22Rv1 (cell line): ENCODE measurements at regions not wholly inside any gene's neighbourhood (a gene's known extent, or its start where the extent isn't known, plus 50 kb on each side); places are given as distances from the start of the nearest gene placed in this dataset.

Experiments
- H3K27ac ChIP-seq: fragments of 450-650 bp; 2 replicates; pipeline ENCODE4 v1.5.1; 2017
- CTCF ChIP-seq: fragments of 450-650 bp; IDR thresholded peaks from 2 replicates; pipeline ENCODE4 v1.5.1; 2017; ENCODE audit warnings: mild to moderate bottlenecking
- ZFX ChIP-seq: fragments of 450-650 bp; IDR thresholded peaks from 2 replicates; pipeline ENCODE4 v1.6.1; 2017; ENCODE audit warnings: antibody characterized with exemption, borderline replicate concordance

GRCh38 chr17:15177343-15177742, 87.8 kb downstream of the PMP22 start:
- no peak for TF ChIP-seq CTCF
- TF ChIP-seq ZFX, result no peak
- no peak overlapping the region for H3K27ac ChIP-seq

DNA sequence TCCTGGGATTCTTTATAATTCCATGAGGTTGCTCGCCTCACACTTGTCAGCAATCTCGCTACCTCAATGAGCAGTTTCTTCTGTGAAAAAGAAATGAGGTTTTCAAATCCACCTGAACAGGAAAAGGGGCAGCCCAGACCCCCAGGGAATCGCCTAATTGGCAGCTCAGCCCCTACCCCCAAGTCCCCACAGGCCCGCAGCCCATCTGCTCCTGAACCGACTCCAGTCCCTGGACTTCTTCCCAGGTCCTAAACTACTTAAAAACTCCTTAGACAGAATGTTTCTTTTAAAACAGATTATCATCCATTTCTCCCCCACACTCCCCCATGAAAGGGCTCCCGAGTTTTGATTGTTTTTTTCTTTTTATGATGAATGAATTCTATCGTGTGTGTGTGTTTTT, 89.8 kb downstream of the PMP22 start:
- TF ChIP-seq ZFX (no peak), CTCF (no peak)

DNA sequence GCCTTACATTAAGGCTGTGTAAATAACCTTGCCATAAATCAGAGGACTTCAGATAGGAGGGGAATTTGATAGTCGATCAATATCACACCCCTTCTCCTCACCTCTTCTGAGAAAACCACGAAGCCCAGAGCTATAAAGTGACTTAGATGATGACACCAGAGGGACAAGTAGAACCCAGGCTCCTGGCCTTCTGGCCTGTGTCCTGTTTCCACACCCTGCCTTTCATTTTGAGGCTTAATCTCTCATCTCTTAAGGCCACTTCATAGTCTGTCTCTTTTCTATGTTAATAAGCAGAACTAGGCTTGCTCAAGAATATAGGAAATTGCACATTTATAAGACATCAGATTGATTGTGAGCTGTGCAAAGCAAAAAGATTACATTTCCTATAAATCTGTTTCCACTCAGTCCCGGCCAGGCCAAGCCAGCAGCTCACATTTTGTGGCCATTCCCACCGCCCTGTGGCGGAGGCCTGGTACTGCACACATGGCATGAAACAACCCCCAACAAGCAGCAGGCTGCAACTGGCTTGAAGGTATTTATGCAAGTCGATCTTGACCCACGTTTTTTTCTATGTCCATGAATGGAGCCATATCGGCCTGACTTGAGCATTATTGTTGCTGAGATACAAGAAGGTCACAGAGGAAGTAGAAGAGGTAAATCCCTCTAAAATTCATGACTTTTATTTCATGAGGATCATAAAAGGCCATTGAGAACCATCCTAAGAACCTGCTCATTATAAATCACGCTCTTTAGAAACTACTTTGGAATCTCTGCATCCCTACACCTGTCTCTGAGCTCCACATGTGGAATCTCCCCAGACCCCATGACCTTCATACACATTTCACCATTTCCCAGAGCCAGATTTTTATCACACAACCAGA, 93.7 kb downstream of the PMP22 start:
- H3K27ac ChIP-seq, result no peak overlapping the region
- TF ChIP-seq CTCF (peak; percentile 67), ZFX (no peak)

More for the DNA sequence above, 89.8 kb downstream of the PMP22 start:
- H3K27ac ChIP-seq, result no peak overlapping the region

DNA sequence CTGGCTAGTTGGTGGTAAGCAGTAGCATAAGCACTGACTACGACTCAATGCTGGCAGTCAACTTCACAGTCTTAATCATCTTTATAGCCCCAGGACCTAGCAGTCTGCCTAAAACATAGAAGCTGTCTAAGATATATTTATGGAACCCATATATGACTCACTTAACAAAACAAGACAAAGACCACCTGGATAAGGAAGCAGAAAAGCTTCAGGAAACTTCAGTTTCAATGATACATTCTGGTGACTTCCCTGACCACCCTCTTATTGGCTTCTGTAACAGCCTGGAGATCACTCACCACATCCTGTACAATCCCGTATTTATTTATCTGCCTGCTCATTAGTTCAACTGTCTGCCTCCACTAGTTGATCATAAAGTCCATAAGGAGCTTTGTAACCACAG, 95.5 kb downstream of the PMP22 start:
- TF ChIP-seq CTCF (no peak), ZFX (no peak)
- no peak overlapping the region for H3K27ac ChIP-seq

GRCh38 chr17:15168379-15168778, 96.7 kb downstream of the PMP22 start:
- TF ChIP-seq ZFX (no peak), CTCF (no peak)
- no peak overlapping the region for H3K27ac ChIP-seq

GRCh38 chr17:15161395-15161794, 103.7 kb downstream of the PMP22 start:
- TF ChIP-seq ZFX (no peak), CTCF (no peak)
- no peak overlapping the region for H3K27ac ChIP-seq

DNA sequence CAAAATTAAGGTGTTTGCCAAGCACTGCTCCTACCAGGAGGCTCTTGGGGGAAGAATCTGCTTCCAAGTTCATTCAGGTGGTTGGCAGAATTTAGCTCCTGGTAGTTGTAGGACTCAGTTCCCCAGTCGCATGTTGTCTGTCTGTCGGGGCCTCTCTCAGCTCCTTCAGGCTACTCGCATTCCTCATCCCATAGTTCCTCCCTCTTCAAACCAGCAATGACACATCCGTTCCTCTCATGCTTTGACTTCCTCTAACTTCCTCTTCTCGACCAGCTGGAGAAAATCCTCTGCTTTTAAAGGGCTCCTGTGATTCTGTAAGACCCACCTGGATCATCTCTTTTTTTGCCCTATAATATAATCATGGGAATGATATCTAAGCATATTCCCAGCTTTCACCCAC, 108.1 kb downstream of the PMP22 start:
- TF ChIP-seq ZFX (no peak), CTCF (no peak)
- no peak overlapping the region for H3K27ac ChIP-seq
